ENCODE measurements at regions not wholly inside any gene's neighbourhood (a gene's known extent, or its start where the extent isn't known, plus 50 kb on each side); places are given as distances from the start of the nearest gene placed in this dataset.

- Histone ChIP-seq H3K27ac (no peak overlapping the region), H3K4me1 (replicated peaks in 1 of 2) (no peaks in the 10 kb centered on the region), H3K27me3 (no peaks in the 10 kb centered on the region), H3K36me3 (replicated peaks in 1 of 2) (no peaks in the 10 kb centered on the region), H3K4me3 (no peak overlapping the region), H3K9me3 (replicated peaks in 1 of 3) (no peaks in the 10 kb centered on the region)
- TF ChIP-seq CTCF (IDR thresholded peaks at IDR 0.05) (no peak), POLR2A (IDR thresholded peaks at IDR 0.05) (no peak)
- intact Hi-C loops (cut with DNase I): no loop called here
- DNase-seq: no peak
- WGBS, 4 donors: 66 to 82% (median 75%) methylated on average over 2 of the region's 2 CpGs
Measured at GRCh38 chr12:82009524-82009923, 250.4 kb upstream of the PPFIA2 start.

GRCh38 chr12:82008251-82008650, 249.1 kb upstream of the PPFIA2 start:
- H3K4me1 ChIP-seq (replicated peaks in 1 of 2): no peaks in the 10 kb centered on the region
- intact Hi-C loops (cut with DNase I): no loop called here

DNA sequence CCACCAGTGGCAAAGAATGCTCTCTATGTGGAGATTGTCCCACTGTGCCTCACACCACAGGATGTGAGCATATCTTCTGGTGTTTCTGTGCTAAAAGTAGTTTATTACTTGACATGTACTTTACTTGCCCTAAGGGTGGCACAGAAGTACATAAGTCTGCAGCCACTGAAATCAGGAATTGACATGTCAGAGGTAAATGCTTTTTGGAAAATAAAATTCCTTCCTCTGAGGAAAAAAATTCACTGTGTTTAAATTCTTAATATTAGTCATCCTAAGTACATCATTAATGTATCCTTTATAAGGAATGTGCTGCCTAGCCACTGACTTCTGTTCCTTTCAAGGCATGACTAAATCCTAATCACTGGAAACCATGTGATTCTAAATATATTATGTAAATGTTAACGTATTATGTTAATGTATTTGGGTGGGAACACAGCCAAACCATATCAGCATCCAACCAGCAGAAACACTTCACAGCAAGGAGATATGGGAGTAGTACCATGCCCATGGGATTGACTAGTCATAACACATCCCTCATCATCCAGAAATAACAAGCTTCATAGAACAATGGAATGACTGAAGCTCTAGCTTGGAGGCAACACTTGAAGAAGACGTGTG, 239.7 kb upstream of the PPFIA2 start:
- Histone ChIP-seq H3K27me3 (no peaks in the 10 kb centered on the region), H3K4me1 (replicated peaks in 1 of 2) (no peaks in the 10 kb centered on the region), H3K27ac (no peak overlapping the region), H3K36me3 (replicated peaks in 1 of 2) (no peaks in the 10 kb centered on the region), H3K4me3 (no peak overlapping the region), H3K9me3 (replicated peaks in 1 of 3) (no peaks in the 10 kb centered on the region)
- 38 to 47% (median 44%) methylated on average over 2 of the region's 2 CpGs for WGBS, 4 donors
- no peak for TF ChIP-seq POLR2A (IDR thresholded peaks at IDR 0.05)
- TF ChIP-seq CTCF (IDR thresholded peaks at IDR 0.05): no peak
- intact Hi-C loops (cut with DNase I): no loop called here
- DNase-seq: no peak

More at GRCh38 chr12:82008251-82008650, 249.1 kb upstream of the PPFIA2 start:
- H3K27me3 ChIP-seq: no peaks in the 10 kb centered on the region
- no peak overlapping the region for H3K4me3 ChIP-seq
- H3K9me3 ChIP-seq (replicated peaks in 1 of 3): no peaks in the 10 kb centered on the region
- TF ChIP-seq CTCF (IDR thresholded peaks at IDR 0.05) (no peak), POLR2A (IDR thresholded peaks at IDR 0.05) (no peak)
- 69 to 77% (median 76%) methylated on average over 1 of the region's 1 CpG for WGBS, 4 donors
- DNase-seq: no peak
- H3K27ac ChIP-seq: no peak overlapping the region
- H3K36me3 ChIP-seq (replicated peaks in 1 of 2): no peaks in the 10 kb centered on the region

DNA sequence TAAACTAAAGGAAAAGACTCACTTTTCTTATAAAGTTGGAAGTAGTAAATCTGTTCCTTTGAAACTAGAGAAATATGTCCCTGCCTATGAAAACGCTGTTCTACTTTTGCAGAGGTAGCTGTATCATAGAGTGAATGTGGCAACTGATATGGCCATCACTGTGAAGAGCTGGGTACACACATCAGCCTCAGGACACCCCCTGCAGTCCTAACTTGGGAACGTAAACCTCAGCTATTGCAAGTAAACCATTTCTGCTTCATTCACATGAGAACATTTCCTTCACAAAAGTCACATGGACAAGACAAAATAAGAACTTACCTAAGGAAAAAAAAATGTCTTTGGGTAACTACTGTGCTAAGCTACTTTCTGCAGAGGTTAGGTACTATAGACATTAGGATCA, 233.3 kb upstream of the PPFIA2 start:
- Histone ChIP-seq H3K27me3 (no peaks in the 10 kb centered on the region), H3K27ac (no peak overlapping the region), H3K36me3 (replicated peaks in 1 of 2) (no peaks in the 10 kb centered on the region), H3K4me3 (no peak overlapping the region), H3K9me3 (replicated peaks in 1 of 3) (no peaks in the 10 kb centered on the region), H3K4me1 (replicated peaks in 1 of 2) (no peaks in the 10 kb centered on the region)
- TF ChIP-seq CTCF (IDR thresholded peaks at IDR 0.05) (peak in 2 of 6 experiments; percentile 7 to 8), POLR2A (IDR thresholded peaks at IDR 0.05) (no peak)
- intact Hi-C loops (cut with DNase I): no loop called here
- WGBS, 4 donors: 40 to 57% (median 45%) methylated on average over 2 of the region's 2 CpGs
- peak in 1 of 7 donors; percentile 4 for DNase-seq

Measured in adrenal gland (tissue), 9 donors.